ENCODE measurements at regions not wholly inside any gene's neighbourhood (a gene's known extent, or its start where the extent isn't known, plus 50 kb on each side); places are given as distances from the start of the nearest gene placed in this dataset.
A peak's percentile ranks its signal among the peaks of the same experiment; 100 is the strongest.

GRCh38 chr14:23864259-23864658 lies 89.3 kb upstream of the DHRS4 start:
- 87 to 92% (median 90%) methylated on average over 2 of the region's 2 CpGs for WGBS, 4 donors
- Histone ChIP-seq H3K4me1 (peaks cover 0 to 16% (median 0%) of the 10 kb centered on the region in 12 donors), H3K4me3 (no peak overlapping the region), H3K9me3 (no peaks in the 10 kb centered on the region), H3K27ac (no peak overlapping the region), H3K27me3 (no peaks in the 10 kb centered on the region), H3K36me3 (no peaks in the 10 kb centered on the region)
- TF ChIP-seq POLR2A (IDR thresholded peaks at IDR 0.05): no peak
- TF ChIP-seq CTCF (IDR thresholded peaks at IDR 0.05): no peak
- intact Hi-C loops (cut with DNase I): no loop called here
- ATAC-seq: no peak
- DNase-seq: no peak

GRCh38 chr14:23864861-23865260 lies 88.7 kb upstream of the DHRS4 start:
- no peaks in the 10 kb centered on the region for H3K36me3 ChIP-seq
- intact Hi-C loops (cut with DNase I): no loop called here
- DNase-seq (no peak), ATAC-seq (peak in 2 of 4 donors; percentile 13 to 44)
- 18 to 33% (median 25%) methylated on average over 3 of the region's 3 CpGs for WGBS, 4 donors
- no peaks in the 10 kb centered on the region for H3K9me3 ChIP-seq
- H3K4me1 ChIP-seq: peaks cover 0 to 16% (median 0%) of the 10 kb centered on the region in 12 donors
- no peak overlapping the region for H3K4me3 ChIP-seq
- H3K27me3 ChIP-seq: no peaks in the 10 kb centered on the region
- H3K27ac ChIP-seq: no peak overlapping the region
- TF ChIP-seq POLR2A (IDR thresholded peaks at IDR 0.05): no peak
- no peak for TF ChIP-seq CTCF (IDR thresholded peaks at IDR 0.05)

- no peak overlapping the region for H3K27ac ChIP-seq
- no peak for TF ChIP-seq POLR2A (IDR thresholded peaks at IDR 0.05)
- no peak for TF ChIP-seq CTCF (IDR thresholded peaks at IDR 0.05)
- ATAC-seq (peak in 2 of 4 donors; percentile 24 to 28), DNase-seq (no peak)
- no peaks in the 10 kb centered on the region for H3K36me3 ChIP-seq
- no peak overlapping the region for H3K4me3 ChIP-seq
- H3K4me1 ChIP-seq: peaks cover 0 to 16% (median 0%) of the 10 kb centered on the region in 12 donors
- no peaks in the 10 kb centered on the region for H3K9me3 ChIP-seq
- intact Hi-C loops (cut with DNase I): no loop called here
- no peaks in the 10 kb centered on the region for H3K27me3 ChIP-seq
- WGBS, 4 donors: 25 to 48% (median 32%) methylated on average over 2 of the region's 2 CpGs
Observed at GRCh38 chr14:23865502-23865901, 88.1 kb upstream of the DHRS4 start.

- no peak for ATAC-seq
- H3K27me3 ChIP-seq: no peaks in the 10 kb centered on the region
- peaks cover 0 to 16% (median 0%) of the 10 kb centered on the region in 12 donors for H3K4me1 ChIP-seq
- H3K4me3 ChIP-seq: no peak overlapping the region
- no peak for DNase-seq
- H3K9me3 ChIP-seq: no peaks in the 10 kb centered on the region
- H3K27ac ChIP-seq: no peak overlapping the region
- 45 to 69% (median 54%) methylated on average over 6 of the region's 6 CpGs for WGBS, 4 donors
- H3K36me3 ChIP-seq: no peaks in the 10 kb centered on the region
- TF ChIP-seq CTCF (IDR thresholded peaks at IDR 0.05) (no peak), POLR2A (IDR thresholded peaks at IDR 0.05) (no peak)
- intact Hi-C loops (cut with DNase I): no loop called here
Observed at GRCh38 chr14:23866269-23866668, 87.3 kb upstream of the DHRS4 start.

Data from heart left ventricle (tissue), 16 donors.